ENCODE measurements at regions not wholly inside any gene's neighbourhood (a gene's known extent, or its start where the extent isn't known, plus 50 kb on each side); places are given as distances from the start of the nearest gene placed in this dataset.

DNA sequence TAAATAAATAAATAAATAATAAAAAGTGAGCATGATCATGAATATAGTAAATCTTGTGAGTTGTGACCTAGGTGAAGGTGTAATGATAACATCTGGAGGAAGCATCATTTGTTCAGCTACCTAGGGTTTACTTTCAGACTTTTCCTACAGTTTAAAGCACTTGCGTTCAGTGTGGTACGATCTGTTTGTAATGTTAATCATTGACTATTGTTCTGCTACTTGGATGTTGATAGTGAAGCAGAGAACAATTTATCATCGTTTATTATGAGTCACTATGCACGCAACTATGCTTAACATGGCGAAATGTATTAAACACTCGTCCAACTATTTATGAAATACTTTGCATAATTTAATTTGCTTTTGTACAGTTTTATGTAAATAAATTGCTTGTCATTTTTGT lies 426.2 kb downstream of the PCDH7 start:
- TF ChIP-seq, protein P1, sequence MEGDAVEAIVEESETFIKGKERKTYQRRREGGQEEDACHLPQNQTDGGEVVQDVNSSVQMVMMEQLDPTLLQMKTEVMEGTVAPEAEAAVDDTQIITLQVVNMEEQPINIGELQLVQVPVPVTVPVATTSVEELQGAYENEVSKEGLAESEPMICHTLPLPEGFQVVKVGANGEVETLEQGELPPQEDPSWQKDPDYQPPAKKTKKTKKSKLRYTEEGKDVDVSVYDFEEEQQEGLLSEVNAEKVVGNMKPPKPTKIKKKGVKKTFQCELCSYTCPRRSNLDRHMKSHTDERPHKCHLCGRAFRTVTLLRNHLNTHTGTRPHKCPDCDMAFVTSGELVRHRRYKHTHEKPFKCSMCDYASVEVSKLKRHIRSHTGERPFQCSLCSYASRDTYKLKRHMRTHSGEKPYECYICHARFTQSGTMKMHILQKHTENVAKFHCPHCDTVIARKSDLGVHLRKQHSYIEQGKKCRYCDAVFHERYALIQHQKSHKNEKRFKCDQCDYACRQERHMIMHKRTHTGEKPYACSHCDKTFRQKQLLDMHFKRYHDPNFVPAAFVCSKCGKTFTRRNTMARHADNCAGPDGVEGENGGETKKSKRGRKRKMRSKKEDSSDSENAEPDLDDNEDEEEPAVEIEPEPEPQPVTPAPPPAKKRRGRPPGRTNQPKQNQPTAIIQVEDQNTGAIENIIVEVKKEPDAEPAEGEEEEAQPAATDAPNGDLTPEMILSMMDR (IDR thresholded peaks at IDR 0.05; ENCODE audit: low read length), result no peak
- no peak for TF ChIP-seq EZH2 (IDR thresholded peaks at IDR 0.05; ENCODE audit: borderline replicate concordance, low read length)
- H3K27me3 ChIP-seq (ENCODE audit: insufficient read depth, low read length), result no peaks in the 10 kb centered on the region
- H2AFZ ChIP-seq (ENCODE audit: low read length), result no peak overlapping the region
- no peaks in the 10 kb centered on the region for H4K20me1 ChIP-seq (ENCODE audit: insufficient read depth, low read length)
- H3K4me1 ChIP-seq (ENCODE audit: insufficient read depth, low read length, severe bottlenecking), result no peaks in the 10 kb centered on the region
- H3K36me3 ChIP-seq (ENCODE audit: insufficient read depth, low read length), result no peaks in the 10 kb centered on the region
- H3F3A ChIP-seq (ENCODE audit: insufficient read depth, low read length), result no peaks in the 10 kb centered on the region
- H3K9ac ChIP-seq (ENCODE audit: low read length), result no peak overlapping the region
- no peaks in the 10 kb centered on the region for H3K9me3 ChIP-seq (ENCODE audit: low read length)
- no peak overlapping the region for H3K4me3 ChIP-seq (ENCODE audit: low read depth, low read length, poor library complexity, severe bottlenecking)
- no peak overlapping the region for H3K4me2 ChIP-seq (ENCODE audit: low read length)
- no peak overlapping the region for H3K27ac ChIP-seq (ENCODE audit: low read depth, low read length, poor library complexity, severe bottlenecking)
- no peaks in the 10 kb centered on the region for H3K9me2 ChIP-seq (ENCODE audit: low read depth, low read length)
- H3K79me2 ChIP-seq (ENCODE audit: insufficient read depth, low read length), result no peaks in the 10 kb centered on the region

- Histone ChIP-seq H3K36me3 (ENCODE audit: insufficient read depth, low read length) (no peaks in the 10 kb centered on the region), H3K27me3 (ENCODE audit: insufficient read depth, low read length) (no peaks in the 10 kb centered on the region), H3K9ac (ENCODE audit: low read length) (no peak overlapping the region), H3K79me2 (ENCODE audit: insufficient read depth, low read length) (no peaks in the 10 kb centered on the region), H3F3A (ENCODE audit: insufficient read depth, low read length) (no peaks in the 10 kb centered on the region), H3K4me3 (ENCODE audit: low read depth, low read length, poor library complexity, severe bottlenecking) (no peak overlapping the region), H4K20me1 (ENCODE audit: insufficient read depth, low read length) (no peaks in the 10 kb centered on the region), H3K27ac (ENCODE audit: low read depth, low read length, poor library complexity, severe bottlenecking) (no peak overlapping the region), H2AFZ (ENCODE audit: low read length) (no peak overlapping the region), H3K4me1 (ENCODE audit: insufficient read depth, low read length, severe bottlenecking) (no peaks in the 10 kb centered on the region), H3K9me3 (ENCODE audit: low read length) (no peaks in the 10 kb centered on the region), H3K9me2 (ENCODE audit: low read depth, low read length) (no peaks in the 10 kb centered on the region), H3K4me2 (ENCODE audit: low read length) (no peak overlapping the region)
- TF ChIP-seq EZH2 (IDR thresholded peaks at IDR 0.05; ENCODE audit: borderline replicate concordance, low read length), result no peak
- TF ChIP-seq, protein P1 (IDR thresholded peaks at IDR 0.05; ENCODE audit: low read length), result no peak
Measured at GRCh38 chr4:31148990-31149389, 428.8 kb downstream of the PCDH7 start.

GRCh38 chr4:31156221-31156620 lies 436.1 kb downstream of the PCDH7 start:
- H2AFZ ChIP-seq (ENCODE audit: low read length), result no peak overlapping the region
- H3K9ac ChIP-seq (ENCODE audit: low read length), result no peak overlapping the region
- no peaks in the 10 kb centered on the region for H3K79me2 ChIP-seq (ENCODE audit: insufficient read depth, low read length)
- no peak for TF ChIP-seq EZH2 (IDR thresholded peaks at IDR 0.05; ENCODE audit: borderline replicate concordance, low read length)
- TF ChIP-seq, protein P1 (IDR thresholded peaks at IDR 0.05; ENCODE audit: low read length), result no peak
- no peak overlapping the region for H3K27ac ChIP-seq (ENCODE audit: low read depth, low read length, poor library complexity, severe bottlenecking)
- H3K27me3 ChIP-seq (ENCODE audit: insufficient read depth, low read length), result no peaks in the 10 kb centered on the region
- H3K9me2 ChIP-seq (ENCODE audit: low read depth, low read length), result no peaks in the 10 kb centered on the region
- no peaks in the 10 kb centered on the region for H3K9me3 ChIP-seq (ENCODE audit: low read length)
- H3K36me3 ChIP-seq (ENCODE audit: insufficient read depth, low read length), result no peaks in the 10 kb centered on the region
- H3K4me3 ChIP-seq (ENCODE audit: low read depth, low read length, poor library complexity, severe bottlenecking), result no peak overlapping the region
- H3K4me2 ChIP-seq (ENCODE audit: low read length), result no peak overlapping the region
- H4K20me1 ChIP-seq (ENCODE audit: insufficient read depth, low read length), result no peaks in the 10 kb centered on the region
- no peaks in the 10 kb centered on the region for H3K4me1 ChIP-seq (ENCODE audit: insufficient read depth, low read length, severe bottlenecking)
- no peaks in the 10 kb centered on the region for H3F3A ChIP-seq (ENCODE audit: insufficient read depth, low read length)

Data from OCI-LY1 (cell line).